ENCODE measurements at regions not wholly inside any gene's neighbourhood (a gene's known extent, or its start where the extent isn't known, plus 50 kb on each side); places are given as distances from the start of the nearest gene placed in this dataset.
A peak's percentile ranks its signal among the peaks of the same experiment; 100 is the strongest.

DNA sequence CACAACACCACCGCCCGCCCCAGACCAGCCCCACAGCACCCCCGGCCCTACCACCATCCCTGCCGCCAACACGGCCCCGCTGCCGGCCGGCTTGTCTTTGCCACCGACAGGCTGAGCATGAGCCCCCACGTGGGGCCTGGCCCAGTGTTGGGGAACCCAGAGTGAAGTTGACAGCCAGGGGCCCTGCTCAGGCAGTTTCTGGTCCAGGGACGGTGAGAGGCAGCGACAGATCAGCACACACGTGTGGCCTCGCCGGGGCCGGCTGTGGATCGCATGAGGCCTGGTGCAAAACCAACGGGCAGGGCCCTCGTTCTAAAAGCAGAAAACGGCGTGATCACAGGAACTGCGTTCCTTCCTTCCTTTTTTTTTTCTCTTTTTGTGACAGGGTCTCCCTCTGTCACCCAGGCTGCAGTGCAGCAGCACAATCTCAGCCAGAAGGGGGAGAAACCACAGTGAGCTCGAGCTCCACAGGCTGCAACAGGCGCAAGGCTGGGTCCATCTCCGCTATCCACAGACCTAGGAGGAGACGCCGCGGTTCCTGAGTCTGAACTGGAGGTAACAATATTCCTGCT is 50.5 kb upstream of the FBRSL1 start:
- Mint-ChIP-seq H3K4me3 (no peak overlapping the region), H3K9me3 (no peaks in the 10 kb centered on the region), H3K36me3 (ENCODE audit: low read depth) (no peaks in the 10 kb centered on the region), H3K4me1 (peaks cover 8% of the 10 kb centered on the region), H3K27me3 (no peaks in the 10 kb centered on the region), H3K27ac (no peak overlapping the region)
- no peak for ATAC-seq (replicated peaks)

DNA sequence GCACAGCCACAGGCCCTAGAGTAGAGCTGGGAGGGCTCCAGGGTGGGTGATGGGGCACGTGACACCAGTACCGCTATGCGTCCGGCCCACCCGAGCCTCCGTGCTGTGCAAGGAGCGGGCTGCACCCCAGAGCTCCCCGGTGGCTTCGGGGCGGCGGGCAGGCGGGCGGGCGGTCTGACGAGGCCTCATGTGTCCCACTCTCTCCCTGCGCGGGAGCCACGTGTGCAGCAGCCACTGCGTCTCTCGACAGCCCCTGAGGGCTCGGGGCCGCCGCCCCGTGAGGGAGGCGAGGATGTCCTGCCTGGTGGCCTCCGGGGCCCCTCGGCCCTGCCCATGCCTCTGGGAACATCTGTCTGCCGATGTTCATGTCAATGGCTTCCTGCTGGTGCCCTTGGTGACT is 51.2 kb upstream of the FBRSL1 start:
- no peaks in the 10 kb centered on the region for H3K36me3 Mint-ChIP-seq (ENCODE audit: low read depth)
- H3K4me3 Mint-ChIP-seq, result no peak overlapping the region
- no peaks in the 10 kb centered on the region for H3K9me3 Mint-ChIP-seq
- peaks cover 7% of the 10 kb centered on the region for H3K4me1 Mint-ChIP-seq
- H3K27me3 Mint-ChIP-seq, result no peaks in the 10 kb centered on the region
- ATAC-seq (replicated peaks), result no peak
- H3K27ac Mint-ChIP-seq, result no peak overlapping the region

DNA sequence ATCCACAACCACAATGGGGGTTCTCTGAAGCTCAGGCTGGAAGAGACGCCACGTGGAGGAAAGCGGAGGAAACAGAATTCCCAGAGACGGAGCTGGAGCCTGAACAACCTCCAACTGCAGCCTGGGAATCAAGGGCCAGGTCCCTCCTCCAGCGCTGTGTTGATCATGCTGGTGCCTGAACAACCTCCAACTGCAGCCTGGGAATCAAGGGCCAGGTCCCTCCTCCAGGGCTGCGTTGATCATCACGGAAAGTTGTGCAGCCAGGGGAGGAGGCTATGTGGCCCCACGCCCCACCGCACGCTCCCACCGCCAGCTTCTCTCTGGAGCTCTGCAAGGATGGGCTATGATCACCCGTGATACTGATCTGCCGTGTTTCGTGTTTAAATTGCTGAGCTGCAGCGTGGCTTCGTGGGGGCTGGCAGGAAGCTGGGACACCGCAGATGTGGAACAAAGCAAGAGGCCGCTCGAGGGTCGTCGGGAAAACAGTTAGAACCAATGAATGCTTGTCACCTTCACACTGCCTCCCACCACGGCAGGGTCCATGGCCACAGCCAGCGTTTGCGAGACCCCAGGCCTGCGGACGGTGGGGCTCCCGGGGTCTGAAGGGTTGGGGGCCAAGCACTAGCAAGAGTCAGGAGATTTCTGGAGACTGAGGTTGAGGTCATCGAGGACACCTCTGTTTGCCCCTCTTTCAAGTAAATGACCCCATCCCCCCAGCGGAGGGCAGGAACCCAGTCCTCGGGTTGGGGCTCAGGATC is 51.8 kb upstream of the FBRSL1 start:
- Mint-ChIP-seq H3K27me3 (no peaks in the 10 kb centered on the region), H3K9me3 (no peaks in the 10 kb centered on the region), H3K27ac (no peak overlapping the region), H3K4me1 (peaks cover 6% of the 10 kb centered on the region), H3K4me3 (no peak overlapping the region), H3K36me3 (ENCODE audit: low read depth) (no peaks in the 10 kb centered on the region)
- ATAC-seq (replicated peaks), result no peak

DNA sequence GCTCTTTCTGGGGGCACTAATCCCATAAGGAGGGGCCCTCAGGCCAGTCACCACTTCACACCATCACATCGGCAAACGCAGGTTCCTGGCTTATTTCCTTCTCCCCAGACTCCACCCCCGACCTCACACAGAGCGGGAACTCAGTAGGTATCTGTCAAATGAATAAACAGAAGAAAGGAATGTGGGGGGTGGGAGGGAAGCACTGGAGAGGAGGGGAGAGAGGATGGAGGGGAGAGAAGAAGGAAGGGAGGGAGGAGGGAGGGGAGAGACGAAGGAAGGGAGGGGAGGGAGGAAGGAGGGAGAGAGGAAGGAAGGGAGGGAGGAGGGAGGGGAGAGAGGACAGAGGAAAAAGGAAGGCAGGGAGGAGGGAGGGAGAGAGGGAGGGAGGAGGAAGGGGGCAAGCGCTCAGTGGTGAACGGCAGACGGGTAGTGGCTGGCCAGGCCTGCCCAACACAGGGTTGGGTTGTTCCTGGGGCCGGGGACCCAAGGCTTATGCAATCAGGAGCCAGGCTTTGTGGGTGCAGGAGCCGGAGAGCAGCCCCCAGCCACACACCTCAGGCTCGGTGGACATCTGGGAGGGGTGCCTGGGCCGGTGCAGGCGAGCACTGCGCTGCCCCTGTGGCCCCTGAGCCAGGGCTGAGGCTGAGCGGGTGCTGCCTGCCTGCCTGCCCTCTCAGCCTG is 52.6 kb upstream of the FBRSL1 start:
- Mint-ChIP-seq H3K27me3 (no peaks in the 10 kb centered on the region), H3K4me3 (peak overlapping the region; percentile 10), H3K36me3 (ENCODE audit: low read depth) (no peaks in the 10 kb centered on the region), H3K27ac (no peak overlapping the region), H3K9me3 (no peaks in the 10 kb centered on the region), H3K4me1 (peaks cover 6% of the 10 kb centered on the region)
- peak; percentile 38 for ATAC-seq (replicated peaks)

DNA sequence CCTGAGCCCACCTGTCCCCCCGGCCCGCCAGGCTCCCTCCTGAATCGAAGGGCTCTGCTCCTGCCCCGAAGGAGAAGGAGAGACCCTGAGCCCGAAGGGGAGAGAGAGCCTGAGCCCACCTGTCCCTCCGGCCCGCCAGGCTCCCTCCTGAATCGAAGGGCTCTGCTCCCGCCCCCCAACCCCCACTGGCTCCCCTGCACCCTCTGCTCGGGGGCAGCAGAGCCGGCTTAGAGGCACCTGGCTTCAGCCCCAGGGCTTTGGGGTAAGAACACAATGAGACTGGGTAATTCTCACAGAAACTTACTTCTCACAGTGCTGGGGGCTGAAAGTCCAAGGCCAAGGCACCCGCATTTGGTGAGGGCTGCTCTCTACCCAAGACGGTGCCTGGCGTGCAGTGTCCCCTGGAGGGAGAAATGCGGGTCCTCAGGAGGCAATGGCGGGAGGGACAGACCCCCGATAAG is 53.1 kb upstream of the FBRSL1 start:
- no peaks in the 10 kb centered on the region for H3K36me3 Mint-ChIP-seq (ENCODE audit: low read depth)
- no peaks in the 10 kb centered on the region for H3K9me3 Mint-ChIP-seq
- peak overlapping the region; percentile 10 for H3K4me3 Mint-ChIP-seq
- no peak for ATAC-seq (replicated peaks)
- H3K27ac Mint-ChIP-seq, result no peak overlapping the region
- H3K4me1 Mint-ChIP-seq, result peaks cover 6% of the 10 kb centered on the region
- no peaks in the 10 kb centered on the region for H3K27me3 Mint-ChIP-seq

DNA sequence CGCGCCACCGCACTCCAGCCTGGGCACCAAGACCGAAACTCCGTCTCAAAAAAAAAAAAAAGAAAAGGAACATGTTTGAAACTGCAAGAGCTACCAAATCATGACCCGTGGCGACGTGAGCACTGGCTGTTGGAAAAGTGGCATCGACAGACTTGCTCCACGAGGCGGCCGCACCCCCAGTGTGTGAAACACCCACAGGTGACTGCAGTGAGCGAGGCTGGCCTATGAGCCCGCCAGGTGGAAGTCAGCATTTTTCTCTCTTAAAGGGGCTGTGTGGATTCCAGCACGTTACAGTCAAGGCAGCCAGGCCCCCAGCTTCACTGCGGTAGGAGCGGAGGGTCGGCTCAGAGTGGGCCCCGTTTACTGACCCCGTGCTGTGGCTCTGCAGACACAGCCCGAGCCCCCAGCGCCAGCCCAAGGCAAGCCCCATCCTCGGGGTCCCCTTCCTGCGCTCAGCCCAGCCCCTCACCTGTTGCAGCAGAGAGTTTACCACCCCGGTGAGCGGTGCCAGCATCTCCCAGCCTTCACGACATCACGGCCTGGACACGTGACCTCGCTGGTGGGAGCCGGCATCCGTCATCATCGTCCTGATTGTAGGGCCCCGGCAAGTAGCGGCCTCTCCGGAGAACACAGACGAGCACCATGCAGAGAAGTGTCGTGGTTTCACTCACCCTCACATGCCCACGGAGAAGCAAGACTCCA is 54.3 kb upstream of the FBRSL1 start:
- Mint-ChIP-seq H3K27me3 (no peaks in the 10 kb centered on the region), H3K27ac (no peak overlapping the region), H3K4me1 (peaks cover 6% of the 10 kb centered on the region), H3K4me3 (no peak overlapping the region), H3K36me3 (ENCODE audit: low read depth) (no peaks in the 10 kb centered on the region), H3K9me3 (no peaks in the 10 kb centered on the region)
- no peak for ATAC-seq (replicated peaks)

DNA sequence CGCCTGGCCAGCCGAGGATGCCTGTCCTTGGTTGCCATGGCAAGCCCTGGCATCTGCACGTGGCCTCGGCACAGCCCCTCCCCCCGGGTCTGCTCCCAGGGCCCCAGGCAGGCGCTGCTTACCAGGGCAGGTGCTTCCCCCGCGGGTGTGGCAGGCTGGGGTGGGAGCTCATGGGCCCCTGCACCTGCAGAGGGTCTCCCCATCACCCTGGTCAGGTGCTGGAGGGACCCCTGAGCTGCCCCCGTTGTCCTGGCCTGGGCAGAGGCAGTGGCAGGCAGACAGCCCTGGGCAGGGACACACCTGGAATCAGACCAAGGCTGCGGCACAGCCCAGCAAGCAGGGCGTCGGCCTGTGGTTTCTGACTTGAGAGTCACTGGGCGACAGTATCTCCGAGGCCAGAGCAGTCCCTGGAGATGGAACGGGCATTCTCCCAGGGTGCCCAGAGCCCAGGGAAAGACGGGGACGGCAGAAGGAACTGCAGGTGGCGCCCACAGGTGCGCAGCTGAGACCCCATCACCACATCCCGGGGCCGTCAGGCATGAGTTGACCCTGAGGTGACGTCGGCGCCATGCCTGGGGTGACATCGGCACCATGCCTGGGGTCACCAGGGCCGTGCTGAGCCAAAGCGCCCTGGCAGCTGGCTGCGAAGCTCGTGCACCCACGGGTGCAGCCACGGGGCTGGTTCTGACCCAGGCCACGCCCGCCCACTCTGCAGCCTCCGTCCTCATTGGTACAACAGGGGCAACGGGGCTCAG is 56.1 kb upstream of the FBRSL1 start:
- H3K27ac Mint-ChIP-seq, result no peak overlapping the region
- ATAC-seq (replicated peaks), result no peak
- no peak overlapping the region for H3K4me3 Mint-ChIP-seq
- H3K27me3 Mint-ChIP-seq, result no peaks in the 10 kb centered on the region
- H3K9me3 Mint-ChIP-seq, result no peaks in the 10 kb centered on the region
- peaks cover 11% of the 10 kb centered on the region for H3K4me1 Mint-ChIP-seq
- no peaks in the 10 kb centered on the region for H3K36me3 Mint-ChIP-seq (ENCODE audit: low read depth)

DNA sequence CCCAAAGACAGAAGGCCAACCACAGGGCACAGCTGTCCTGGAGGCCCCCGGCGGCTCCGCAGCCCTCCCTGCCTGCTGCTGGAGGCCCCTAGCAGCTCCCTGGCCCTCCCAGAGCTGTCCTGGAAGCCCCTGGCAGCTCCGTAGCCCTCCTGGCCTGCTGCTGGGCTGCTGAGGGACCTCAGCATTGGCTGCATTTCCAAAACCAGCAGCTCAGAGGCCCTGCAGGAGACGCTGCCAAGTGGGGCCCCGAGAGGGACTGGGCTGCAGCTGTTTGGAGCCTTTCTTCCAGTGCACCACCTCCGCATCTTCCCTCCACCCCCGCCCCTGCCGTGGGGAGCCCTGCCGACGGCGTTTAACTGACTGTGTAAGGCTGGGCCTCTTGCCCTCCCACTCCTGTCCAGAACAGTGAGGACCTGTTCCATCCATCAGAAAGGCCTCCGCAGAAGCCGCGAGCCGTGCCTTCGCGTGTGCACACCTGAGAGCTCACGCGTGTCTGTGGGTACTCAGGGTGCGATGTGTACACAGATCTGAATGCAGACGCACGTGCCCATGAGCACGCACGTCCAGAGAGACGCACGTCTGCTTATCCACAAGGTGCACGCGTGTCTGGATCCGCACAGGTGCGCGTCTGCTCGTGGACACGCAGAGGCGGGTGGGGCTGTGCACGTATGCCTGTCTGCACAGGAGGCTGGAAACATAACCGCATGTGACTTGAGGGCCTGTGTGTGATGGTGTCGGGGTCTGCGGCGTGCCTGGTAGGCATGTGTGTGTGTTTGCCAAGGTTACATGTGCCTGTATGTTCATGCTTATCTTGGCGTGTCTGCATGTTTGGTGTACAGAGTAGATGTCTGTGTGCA is 57.0 kb upstream of the FBRSL1 start:
- H3K4me1 Mint-ChIP-seq, result peaks cover 11% of the 10 kb centered on the region

DNA sequence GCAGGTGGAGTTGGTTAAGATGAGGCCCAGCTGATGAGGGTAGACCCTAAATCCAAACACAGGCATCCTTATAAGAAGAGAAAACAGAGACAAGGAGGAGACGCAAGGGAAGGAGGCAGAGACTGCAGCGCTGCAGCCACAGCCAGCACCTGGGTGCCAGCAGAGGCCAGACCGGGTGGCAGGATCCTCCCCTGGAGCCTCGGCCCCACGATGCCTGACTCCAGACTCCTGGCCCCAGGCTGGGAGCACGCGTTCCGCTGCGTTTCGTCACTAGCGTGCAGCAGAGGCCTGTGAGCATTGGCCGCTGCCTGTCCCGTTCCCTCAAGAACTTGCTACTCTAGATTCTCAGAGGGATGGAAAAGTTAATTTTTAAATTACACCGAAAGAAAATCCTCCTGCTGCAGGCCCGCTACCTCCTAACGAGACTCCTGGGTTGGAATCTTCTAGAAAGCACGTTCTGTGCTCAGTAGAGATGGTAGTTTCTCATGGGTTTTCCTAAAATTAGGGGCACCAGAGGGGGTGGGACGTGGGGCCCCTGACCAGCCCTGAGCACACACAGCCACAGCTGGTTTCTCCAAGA is 57.7 kb upstream of the FBRSL1 start:
- no peaks in the 10 kb centered on the region for H3K27me3 Mint-ChIP-seq
- H3K4me3 Mint-ChIP-seq, result no peak overlapping the region
- no peaks in the 10 kb centered on the region for H3K9me3 Mint-ChIP-seq
- no peak overlapping the region for H3K27ac Mint-ChIP-seq
- no peak for ATAC-seq (replicated peaks)
- peaks cover 11% of the 10 kb centered on the region for H3K4me1 Mint-ChIP-seq
- no peaks in the 10 kb centered on the region for H3K36me3 Mint-ChIP-seq (ENCODE audit: low read depth)

More for the DNA sequence above, 57.0 kb upstream of the FBRSL1 start:
- Mint-ChIP-seq H3K9me3 (no peaks in the 10 kb centered on the region), H3K27me3 (no peaks in the 10 kb centered on the region), H3K36me3 (ENCODE audit: low read depth) (no peaks in the 10 kb centered on the region), H3K27ac (no peak overlapping the region), H3K4me3 (no peak overlapping the region)
- no peak for ATAC-seq (replicated peaks)

DNA sequence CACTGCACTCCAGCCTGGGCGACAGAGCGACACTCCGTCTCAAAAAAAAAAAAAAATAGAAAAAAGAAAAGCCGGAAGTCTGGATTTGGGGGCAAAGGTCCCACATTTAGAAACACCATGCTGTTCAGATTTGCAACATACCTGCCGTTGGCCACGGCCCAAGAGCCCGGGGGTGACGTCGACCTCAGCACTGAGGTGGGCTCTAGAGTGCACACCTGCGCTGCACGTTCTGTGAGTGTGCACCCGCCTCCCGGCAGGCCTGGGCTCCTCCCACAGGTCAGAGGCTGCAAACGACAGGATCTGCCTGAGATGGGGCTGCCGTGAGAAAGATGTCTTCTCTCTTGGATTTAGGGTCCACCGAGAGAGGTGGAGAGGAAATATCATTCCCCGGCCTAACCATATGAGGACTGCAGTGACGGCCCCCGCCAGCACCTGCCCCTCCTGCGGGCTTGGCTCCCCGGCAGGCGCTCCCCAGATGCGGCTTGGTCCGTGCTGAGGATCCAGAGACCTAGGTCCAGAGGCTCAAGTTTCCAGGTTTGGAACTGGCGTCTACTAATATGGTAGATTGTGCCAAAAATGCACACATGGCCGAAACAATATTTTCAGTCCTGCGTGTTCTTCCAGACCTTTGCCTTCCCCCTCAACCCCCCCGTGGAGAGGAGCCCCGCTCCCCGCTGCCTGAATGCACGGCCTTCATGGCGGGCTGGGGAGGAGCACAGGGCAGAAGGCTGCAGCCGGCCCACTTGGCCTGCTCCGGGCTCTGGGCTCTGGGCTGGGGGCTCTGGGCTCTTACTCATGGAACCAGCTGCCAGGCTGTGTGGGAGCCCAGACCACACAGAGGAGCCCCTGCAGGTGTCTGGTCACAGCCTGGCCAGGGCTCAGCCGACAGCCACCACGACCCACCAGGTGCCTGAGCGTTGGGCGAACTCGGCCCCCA is 58.8 kb upstream of the FBRSL1 start:
- peak overlapping the region; percentile 71 for H3K4me3 Mint-ChIP-seq
- H3K27me3 Mint-ChIP-seq, result no peaks in the 10 kb centered on the region
- H3K36me3 Mint-ChIP-seq (ENCODE audit: low read depth), result no peaks in the 10 kb centered on the region
- peaks cover 11% of the 10 kb centered on the region for H3K4me1 Mint-ChIP-seq
- H3K9me3 Mint-ChIP-seq, result no peaks in the 10 kb centered on the region
- H3K27ac Mint-ChIP-seq, result no peak overlapping the region
- ATAC-seq (replicated peaks), result no peak

DNA sequence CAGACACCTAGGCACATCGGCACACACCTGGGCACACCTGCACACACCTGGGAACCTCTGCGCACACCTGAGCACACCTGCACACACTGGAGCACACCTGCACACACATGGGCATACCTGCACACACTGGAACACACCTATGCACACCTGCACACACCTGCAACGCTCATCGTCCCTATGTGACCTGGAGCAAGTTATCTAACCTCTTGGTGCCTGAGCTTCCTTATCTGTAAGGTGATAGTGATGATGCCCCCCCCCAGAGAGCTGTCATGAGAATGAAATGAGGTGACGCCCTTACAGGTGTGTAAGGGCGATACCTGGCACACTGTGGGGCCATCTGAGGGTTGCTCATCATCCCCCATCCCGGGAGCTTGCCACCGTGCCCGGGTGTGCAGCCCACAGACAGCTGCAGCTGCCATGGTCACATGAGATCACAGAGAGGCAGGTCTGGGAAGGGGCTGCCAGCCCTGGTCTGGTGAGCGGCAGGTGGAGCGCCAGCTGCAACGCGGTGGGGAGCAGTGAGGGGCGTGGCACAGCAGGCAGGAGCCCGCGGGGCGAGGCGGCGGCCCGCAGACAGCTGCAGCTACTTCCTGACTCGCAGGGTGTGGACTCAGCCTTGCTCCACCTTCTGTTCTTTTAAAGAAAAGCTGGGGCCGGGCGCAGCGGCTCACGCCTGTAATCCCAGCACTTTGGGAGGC is 59.9 kb upstream of the FBRSL1 start:
- no peaks in the 10 kb centered on the region for H3K36me3 Mint-ChIP-seq (ENCODE audit: low read depth)
- H3K4me1 Mint-ChIP-seq, result peaks cover 11% of the 10 kb centered on the region
- peak; percentile 92 for ATAC-seq (replicated peaks)
- H3K27ac Mint-ChIP-seq, result peak overlapping the region; percentile 76
- no peaks in the 10 kb centered on the region for H3K27me3 Mint-ChIP-seq
- peak overlapping the region; percentile 71 for H3K4me3 Mint-ChIP-seq
- H3K9me3 Mint-ChIP-seq, result no peaks in the 10 kb centered on the region

DNA sequence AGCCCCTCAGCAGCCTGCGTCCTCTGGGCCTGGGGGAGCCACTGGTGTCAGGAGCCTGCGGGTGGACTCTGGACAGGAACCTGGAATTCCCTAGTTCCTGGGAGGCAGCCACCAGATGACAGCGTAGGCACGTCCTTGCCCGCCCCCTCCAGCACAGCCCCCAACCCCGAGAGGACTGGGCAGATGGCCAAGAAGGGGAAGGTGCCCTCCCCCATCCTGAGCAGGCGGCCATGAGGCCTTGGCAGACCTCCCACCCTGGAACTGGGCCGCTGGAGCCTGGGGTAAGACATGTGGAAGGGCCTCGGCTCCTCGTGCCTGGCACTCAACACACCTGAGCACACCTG is 60.4 kb upstream of the FBRSL1 start:
- no peaks in the 10 kb centered on the region for H3K36me3 Mint-ChIP-seq (ENCODE audit: low read depth)
- no peaks in the 10 kb centered on the region for H3K27me3 Mint-ChIP-seq
- H3K4me3 Mint-ChIP-seq, result no peak overlapping the region
- peaks cover 11% of the 10 kb centered on the region for H3K4me1 Mint-ChIP-seq
- no peak for ATAC-seq (replicated peaks)
- H3K27ac Mint-ChIP-seq, result no peak overlapping the region
- H3K9me3 Mint-ChIP-seq, result no peaks in the 10 kb centered on the region

All from activated T-helper 17 cell treated with anti-CD3 and anti-CD28 coated beads, Interleukin-2, amount 50 U/mL, for 72 hours (primary cell).